DLD1 (cell line): ENCODE measurements at regions not wholly inside any gene's neighbourhood (a gene's known extent, or its start where the extent isn't known, plus 50 kb on each side); places are given as distances from the start of the nearest gene placed in this dataset.

Experiments used
- in situ Hi-C: cut with HindIII; loops from 2 replicates; pipeline ENCODE4 v1.10.0; 2017; ENCODE audit warnings: low sequenced_read_pairs

GRCh38 chr12:5364036-5364770, 67.7 kb upstream of the NTF3 start:
- in situ Hi-C loops = no loop called here

- in situ Hi-C loops = no loop called here
These were observed 62.6 kb upstream of the NTF3 start for GRCh38 chr12:5369298-5369697.

DNA sequence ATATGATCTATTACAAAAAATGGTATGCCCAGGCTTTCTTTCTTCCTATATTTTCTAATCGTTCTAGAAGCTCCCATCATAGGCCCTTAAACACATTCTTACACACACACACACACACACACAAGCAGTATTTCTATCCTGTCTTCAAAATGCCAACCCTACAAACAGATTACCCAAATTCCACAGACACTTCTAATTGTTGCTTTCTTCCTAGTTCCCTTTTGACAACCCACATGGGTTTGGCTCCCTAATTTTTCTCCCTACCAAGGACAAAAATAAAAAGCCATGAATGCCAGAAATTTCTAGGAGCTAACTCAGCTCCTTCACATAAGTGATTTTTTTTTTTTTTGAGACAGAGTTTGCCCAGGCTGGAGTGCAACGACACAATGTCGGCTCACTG, 60.3 kb upstream of the NTF3 start:
- in situ Hi-C loops = no loop called here

- in situ Hi-C loops = no loop called here
These were observed 57.2 kb upstream of the NTF3 start for GRCh38 chr12:5374713-5375112.

DNA sequence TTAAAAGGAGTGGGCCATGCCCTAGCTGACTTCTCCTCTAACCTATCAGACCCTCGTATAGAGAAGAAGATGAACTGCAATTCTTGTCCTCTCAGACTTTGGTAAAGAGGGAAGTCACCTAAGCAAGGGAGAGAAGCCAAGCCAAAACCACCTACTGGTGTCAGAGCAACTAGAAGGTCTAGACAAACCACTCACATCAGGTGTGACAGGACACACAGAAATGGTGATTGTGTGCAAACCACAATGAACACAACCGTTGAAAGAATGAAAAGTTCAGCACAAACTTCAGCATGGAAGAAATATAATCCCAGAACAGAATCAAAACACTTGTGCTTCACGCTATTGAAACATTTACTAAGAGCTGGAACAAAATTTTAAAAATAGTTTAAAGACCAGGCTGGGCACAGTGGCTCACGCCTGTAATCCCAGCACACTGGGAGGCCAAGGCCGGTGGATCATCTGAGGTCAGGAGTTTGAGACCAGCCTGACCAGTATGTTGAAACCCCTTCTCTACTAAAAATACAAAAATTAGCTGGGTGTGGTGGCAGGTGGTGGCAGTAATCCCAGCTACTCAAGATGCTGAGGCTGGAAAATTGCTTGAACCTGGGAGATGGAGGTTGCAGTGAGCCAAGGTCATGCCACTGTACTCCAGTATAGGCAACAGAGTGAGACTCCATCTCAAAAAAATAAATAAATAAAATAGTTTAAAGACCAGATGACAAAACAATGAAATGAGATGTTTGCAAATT, 56.2 kb upstream of the NTF3 start:
- in situ Hi-C loops = no loop called here

GRCh38 chr12:5376591-5377207, 55.2 kb upstream of the NTF3 start:
- in situ Hi-C loops = no loop called here

DNA sequence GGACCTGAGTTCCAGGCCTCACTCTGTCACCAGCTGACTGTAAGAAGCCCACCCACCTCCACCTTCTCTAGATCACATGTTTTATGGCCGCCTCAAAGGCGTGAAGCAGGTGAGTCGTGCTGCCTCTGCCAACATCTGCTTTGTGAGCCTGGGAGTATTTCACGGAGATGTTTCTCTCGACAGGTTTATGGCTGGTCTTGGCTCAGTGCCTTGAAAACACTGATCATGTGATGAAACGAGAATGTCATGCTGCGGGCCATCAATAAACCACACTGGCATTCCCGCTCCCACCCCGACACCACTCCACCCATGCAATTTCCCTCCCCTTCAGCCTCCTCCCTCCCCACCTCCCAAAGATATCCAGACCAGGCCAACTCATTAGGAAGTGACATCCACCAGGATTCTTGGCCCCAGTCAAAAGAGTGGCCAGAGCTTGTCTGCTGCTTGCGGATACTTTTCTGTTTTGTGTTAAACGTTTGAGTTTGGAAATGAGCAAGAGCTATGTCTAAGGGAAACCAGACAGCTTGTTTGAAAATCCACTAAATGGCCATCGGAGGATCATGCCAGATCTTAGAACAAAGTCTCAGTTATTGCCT, 53.8 kb upstream of the NTF3 start:
- in situ Hi-C loops = no loop called here

GRCh38 chr12:5379749-5380496, 52.0 kb upstream of the NTF3 start:
- in situ Hi-C loops = no loop called here
